ENCODE measurements at regions not wholly inside any gene's neighbourhood (a gene's known extent, or its start where the extent isn't known, plus 50 kb on each side); places are given as distances from the start of the nearest gene placed in this dataset.

- DNase-seq (ENCODE audit: low read depth) = no peak
These were observed 1134.8 kb downstream of the BRD1 start for GRCh38 chr22:48692734-48693376.

GRCh38 chr22:48691431-48691851, 1136.2 kb downstream of the BRD1 start:
- no peak for DNase-seq (ENCODE audit: low read depth)

GRCh38 chr22:48690583-48691317, 1136.9 kb downstream of the BRD1 start:
- DNase-seq (ENCODE audit: low read depth) = no peak

GRCh38 chr22:48689206-48689605, 1138.5 kb downstream of the BRD1 start:
- no peak for DNase-seq (ENCODE audit: low read depth)

DNA sequence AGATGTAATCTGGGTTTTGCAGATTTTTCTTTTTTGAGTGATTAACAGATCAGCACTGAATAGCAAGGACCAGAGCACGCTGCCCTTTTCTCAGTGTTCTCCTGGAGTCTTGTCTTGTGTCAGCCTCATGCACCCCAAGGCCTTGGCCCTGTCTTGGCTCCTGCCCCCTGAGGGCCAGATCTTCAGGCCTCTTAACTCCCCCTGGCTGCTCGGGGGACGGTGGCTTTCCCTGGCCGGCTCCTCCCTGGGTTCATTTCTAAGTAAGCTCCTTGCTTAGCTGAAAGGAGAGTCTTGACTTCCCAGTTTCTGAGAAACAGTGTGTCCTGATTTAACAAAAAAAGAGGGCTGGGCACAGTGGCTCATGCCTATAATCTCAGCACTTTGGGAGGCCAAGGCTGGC, 1139.3 kb downstream of the BRD1 start:
- no peak for DNase-seq (ENCODE audit: low read depth)

GRCh38 chr22:48687606-48688005, 1140.1 kb downstream of the BRD1 start:
- no peak for DNase-seq (ENCODE audit: low read depth)

- DNase-seq (ENCODE audit: low read depth) = no peak
These were observed 1140.9 kb downstream of the BRD1 start for GRCh38 chr22:48686694-48687302.

DNA sequence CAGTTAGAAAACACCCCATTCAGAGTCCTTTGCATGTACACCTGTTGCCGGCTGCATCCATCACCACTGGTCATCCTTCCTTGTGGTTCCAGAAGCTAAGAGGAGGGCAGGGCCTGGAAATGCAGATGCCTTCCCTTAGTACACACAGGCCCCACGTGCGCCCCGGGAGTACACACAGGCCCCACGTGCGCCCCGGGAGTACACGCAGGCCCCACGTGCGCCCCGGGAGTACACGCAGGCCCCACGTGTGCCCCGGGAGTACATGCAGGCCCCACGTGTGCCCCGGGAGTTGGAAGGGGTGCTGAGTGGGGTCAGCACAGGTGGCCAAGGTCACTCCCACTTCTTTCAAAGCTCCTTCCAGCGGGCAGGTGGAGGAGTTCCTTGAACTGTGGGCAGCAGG, 1141.9 kb downstream of the BRD1 start:
- no peak for DNase-seq (ENCODE audit: low read depth)

DNA sequence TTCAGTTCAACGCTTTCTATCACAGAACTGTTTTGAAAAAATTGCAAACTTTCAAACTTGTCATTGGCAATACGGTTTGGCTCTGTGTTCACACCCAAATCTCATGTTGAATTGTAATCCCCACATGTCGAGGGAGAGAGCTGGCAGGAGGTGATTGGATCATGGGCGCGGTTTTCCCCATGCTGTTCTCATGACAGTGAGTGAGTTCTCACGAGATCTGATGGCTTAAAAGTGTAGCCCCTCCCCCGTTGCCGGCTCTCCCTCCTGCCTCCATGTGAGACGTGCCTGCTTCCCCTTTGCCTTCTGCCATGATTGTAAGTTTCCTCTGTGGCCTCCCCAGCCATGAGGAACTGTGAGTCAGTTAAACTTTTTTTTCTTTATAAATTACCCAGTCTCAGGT, 1144.0 kb downstream of the BRD1 start:
- no peak for DNase-seq (ENCODE audit: low read depth)

GRCh38 chr22:48682504-48682903, 1145.2 kb downstream of the BRD1 start:
- no peak for DNase-seq (ENCODE audit: low read depth)

DNA sequence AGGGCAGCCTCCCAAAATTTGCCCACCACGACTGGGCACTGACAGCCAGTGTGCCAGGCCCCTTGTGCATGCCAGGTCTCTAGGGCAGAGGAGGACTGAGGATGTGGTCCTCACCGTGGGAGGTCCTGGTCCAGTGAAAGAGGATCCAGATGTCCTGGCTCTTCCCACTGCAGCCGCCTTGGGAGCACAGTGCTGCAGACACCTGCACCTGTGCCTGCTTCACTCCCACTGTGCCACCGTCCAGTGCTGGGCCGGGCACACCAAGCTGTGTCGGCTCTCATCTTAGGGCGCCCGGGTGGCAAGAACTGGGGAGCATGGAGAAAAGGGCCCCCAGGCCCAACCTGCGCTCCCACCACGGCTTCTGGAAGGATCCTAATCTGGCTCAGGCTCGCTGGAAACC, 1147.1 kb downstream of the BRD1 start:
- no peak for DNase-seq (ENCODE audit: low read depth)

GRCh38 chr22:48679656-48680555, 1147.8 kb downstream of the BRD1 start:
- no peak for DNase-seq (ENCODE audit: low read depth)

GRCh38 chr22:48678171-48679135, 1149.2 kb downstream of the BRD1 start:
- DNase-seq (ENCODE audit: low read depth) = no peak

- no peak for DNase-seq (ENCODE audit: low read depth)
These were observed 1150.1 kb downstream of the BRD1 start for GRCh38 chr22:48677621-48678020.

DNA sequence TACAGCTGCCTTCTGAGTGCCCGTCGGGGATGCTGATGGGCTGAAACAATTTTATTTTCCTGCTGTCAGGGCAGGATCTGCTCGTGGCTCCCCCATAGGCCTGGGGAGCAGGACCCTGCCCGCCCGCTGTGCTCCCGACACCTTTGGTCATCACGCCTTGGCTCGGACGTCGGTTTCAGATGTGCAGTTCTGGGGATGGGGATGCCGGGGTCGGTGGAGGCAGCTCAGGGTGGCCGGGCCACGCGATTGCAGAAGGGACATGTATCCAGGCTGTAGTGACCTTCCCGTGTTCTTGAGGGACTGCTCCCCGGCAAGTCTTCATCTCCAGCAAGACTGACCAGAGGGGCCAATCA, 1150.5 kb downstream of the BRD1 start:
- DNase-seq (ENCODE audit: low read depth) = no peak

DNA sequence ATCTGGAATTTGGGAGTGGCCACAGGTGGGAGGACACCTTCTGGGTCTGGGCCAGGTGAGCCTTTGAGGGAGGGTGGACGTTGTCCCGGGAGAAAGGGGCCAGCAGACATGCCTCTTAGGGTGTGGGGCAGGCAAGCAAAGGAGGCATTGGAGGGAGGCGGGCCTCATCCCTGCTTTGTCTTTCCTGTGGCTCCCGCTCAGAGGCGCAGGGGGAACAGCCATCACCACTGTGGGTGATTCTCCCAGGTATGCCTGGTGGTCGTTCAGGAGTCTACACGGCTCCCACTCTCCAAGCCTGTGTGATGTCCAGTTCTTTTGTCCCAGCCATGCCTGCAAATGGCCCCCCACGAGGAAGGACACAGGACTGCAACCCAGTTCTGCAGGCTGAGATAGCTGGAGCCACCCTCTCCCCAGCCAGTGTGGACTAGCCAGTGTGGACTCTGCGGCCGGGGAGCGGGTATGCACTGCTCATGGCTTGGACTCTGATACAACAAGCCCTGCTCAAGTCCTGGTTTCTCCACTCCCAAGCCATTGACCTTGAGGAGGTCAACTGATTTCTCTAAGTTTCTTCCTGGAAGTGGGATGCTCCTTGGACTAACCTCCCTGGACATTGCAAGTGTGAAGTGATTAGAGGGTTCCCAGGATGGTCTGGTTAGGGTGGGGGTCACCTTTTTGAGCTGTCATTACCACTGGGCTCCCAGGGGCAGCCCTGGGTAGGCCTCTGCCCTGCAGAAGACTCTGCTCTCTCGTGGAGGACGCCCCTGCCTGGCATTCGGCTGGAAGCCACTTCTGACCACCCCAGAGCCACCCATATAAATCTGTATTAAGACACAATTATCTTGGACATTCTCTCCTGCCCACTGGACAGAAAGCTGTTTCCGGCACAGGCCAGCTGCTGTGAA, 1151.2 kb downstream of the BRD1 start:
- DNase-seq (ENCODE audit: low read depth) = no peak

DNA sequence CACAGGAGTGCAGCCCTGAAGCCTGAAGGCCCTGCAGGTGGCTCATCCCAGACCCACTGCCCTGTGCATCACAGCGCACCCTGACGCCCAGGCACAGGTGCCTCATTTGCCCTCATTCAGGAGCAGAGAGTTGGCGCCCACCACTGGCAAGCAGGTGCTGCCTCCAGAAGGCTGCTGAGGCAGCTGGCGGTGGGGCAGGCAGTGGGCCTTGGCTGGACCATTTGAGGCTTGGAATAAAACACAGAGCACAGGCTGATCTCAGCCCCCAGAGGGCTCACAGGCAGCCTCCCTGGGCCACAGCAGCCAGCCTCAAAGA, 1151.9 kb downstream of the BRD1 start:
- DNase-seq (ENCODE audit: low read depth) = no peak

DNA sequence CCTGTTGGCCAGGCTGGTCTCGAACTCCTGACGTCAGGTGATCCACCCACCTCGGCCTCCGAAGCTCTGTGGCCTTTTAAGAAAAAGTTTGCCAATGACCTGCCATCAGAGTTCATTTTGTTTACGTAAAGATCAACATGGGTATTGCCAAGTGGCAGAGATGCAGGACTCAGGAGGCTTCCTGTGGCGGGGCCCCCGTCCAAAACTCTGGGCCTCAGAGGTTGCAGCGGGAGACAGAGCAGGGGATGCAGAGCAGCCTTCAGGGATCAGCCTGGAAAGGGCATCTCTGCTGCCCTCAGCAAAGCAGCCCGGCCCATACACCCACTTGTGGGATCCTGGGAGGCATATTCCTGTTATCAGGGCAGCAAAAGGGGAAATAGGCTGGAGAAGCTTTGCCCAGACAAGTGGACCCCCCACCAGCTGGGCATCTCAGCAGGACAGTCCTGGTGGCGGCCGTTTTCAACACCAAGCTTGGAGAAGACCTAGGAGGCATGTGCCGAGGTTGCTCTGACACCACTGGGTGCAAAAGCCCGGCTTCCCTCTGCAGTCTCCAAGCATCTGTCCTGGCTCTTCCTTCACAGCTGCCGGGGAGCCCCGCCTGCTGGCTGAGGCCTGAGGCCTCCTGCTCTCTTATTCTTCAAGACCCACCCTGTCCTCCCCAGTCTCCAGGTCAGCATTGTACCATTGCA, 1152.4 kb downstream of the BRD1 start:
- no peak for DNase-seq (ENCODE audit: low read depth)

- no peak for DNase-seq (ENCODE audit: low read depth)
These were observed 1153.7 kb downstream of the BRD1 start for GRCh38 chr22:48673806-48674500.

Data from GM04503 (cell line).